ENCODE measurements at regions not wholly inside any gene's neighbourhood (a gene's known extent, or its start where the extent isn't known, plus 50 kb on each side); places are given as distances from the start of the nearest gene placed in this dataset.
"Not testable (repeated sequence)": the region's sequence is repeated elsewhere in the genome, so short reads cannot be mapped to it uniquely, and the experiment has no call there.

GRCh38 chr2:53188851-53189510 lies 578.6 kb upstream of the CHAC2 start:
- DNase-seq, result no peak

GRCh38 chr2:53183581-53183980 lies 584.0 kb upstream of the CHAC2 start:
- DNase-seq, result no peak

- no peak for DNase-seq
Observed at GRCh38 chr2:53182601-53183000, 585.0 kb upstream of the CHAC2 start.

DNA sequence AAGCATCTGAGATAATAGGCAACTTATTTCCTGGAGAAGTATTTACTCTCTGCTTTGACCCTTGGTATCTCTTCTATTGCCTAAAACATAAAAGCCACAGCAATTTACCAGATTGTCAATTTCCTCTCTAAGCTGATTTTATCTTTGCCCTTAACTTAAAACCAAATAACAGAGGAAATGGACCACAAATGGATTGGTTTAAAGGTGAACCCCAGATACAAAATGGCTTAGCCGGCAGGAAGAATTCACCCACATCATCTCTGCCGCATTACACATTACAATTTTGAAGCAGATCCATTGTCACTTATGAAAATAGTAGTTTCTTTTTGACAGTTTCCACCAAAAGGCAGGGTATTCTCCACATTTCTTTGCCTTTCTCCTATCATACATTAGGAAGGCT lies 585.8 kb upstream of the CHAC2 start:
- no peak for DNase-seq

- DNase-seq, result no peak
Observed at GRCh38 chr2:53177327-53177726, 590.3 kb upstream of the CHAC2 start.

DNA sequence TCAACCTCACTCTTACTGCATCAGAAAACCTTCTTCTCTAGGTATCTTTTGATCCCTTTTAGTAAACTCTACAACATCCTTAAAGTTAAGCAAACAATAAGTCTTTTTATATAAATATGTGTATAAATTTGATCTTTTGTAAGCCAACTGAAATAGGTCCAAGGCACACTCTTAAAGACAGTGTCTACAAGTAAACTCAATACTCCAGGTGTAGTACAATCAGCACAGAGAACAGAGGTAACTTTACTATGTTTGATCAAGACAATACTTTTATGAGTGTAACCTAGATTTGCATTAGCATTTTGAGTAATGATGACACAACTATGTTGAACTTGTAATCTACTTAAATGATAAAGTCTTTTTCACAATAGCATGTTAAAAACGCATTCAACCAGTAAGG lies 593.1 kb upstream of the CHAC2 start:
- no peak for DNase-seq

DNA sequence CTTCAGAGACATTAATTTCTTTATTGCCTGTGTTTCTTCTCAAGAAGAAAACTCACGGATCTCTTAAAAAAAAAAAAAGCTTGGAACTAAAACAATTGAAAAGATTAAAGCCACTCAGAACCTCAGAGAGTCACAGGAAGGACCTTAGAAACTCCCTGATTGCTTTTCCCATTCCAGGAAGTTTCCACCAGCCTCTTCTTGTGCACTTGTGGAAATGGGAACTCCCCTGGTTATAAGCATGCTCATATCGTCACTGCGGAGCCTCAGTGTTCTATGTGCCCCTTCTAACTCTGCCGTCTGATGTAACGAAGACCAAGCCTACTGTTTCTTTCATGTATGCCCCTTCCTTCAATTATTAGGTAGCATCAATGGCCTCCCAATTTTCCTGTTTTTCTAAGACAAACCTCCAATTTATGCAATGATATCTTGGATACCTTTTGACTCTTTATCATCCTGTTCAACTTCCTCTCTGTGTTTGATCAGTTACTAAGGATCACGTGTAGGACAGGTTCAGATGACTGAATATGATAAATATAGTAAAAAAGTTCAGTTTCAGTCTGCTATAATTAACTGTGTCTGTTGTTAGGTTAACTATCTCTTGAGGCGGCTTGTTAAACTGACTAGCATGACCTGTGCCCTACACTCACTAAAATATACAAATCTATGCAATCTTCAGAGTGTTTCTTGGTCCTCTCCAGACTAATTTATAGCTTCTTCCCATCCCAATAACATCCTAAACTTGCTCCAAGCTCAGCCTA lies 593.7 kb upstream of the CHAC2 start:
- no peak for DNase-seq

DNA sequence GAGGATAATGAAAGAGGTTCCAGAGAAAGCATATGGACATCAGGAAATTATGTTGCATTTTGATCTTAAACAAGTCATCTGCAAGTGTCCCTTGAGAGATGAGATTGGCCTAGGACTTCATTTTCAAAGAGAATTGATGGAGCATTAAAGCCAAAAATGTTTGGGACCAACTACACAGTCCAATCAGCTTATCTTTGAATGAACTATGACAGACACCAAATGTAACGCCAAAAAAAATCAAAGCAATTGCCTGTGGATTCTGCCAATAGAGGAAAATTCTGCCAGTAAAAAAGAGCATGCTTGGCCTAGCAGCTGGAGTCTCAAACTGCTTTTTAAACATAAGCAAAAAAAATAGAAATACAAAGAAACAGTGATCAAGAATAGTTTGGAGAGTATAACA lies 594.5 kb upstream of the CHAC2 start:
- no peak for DNase-seq

- DNase-seq, result no peak
Observed at GRCh38 chr2:53170466-53170865, 597.1 kb upstream of the CHAC2 start.

DNA sequence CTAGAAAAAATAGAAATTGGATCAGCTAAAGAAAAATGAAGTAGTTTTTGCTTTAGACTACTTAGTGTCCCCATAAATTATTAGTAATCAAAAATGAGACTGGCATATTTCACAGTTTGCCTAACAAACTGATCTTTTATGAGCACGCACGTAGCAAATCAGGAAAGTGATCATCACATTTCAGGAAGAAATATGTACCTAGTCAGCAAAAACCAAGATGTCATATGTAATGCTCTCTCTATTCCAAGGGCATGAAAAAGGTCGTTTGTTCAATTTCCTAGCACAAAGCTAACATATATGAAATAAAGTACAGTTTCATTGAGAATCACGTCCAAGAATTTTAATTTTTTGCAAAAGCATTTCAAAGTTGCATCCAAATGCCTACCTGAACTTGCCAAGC lies 600.4 kb upstream of the CHAC2 start:
- DNase-seq, result no peak

GRCh38 chr2:53150146-53150545 lies 617.5 kb upstream of the CHAC2 start:
- no peak for DNase-seq

GRCh38 chr2:53148221-53148620 lies 619.4 kb upstream of the CHAC2 start:
- no peak for DNase-seq

DNA sequence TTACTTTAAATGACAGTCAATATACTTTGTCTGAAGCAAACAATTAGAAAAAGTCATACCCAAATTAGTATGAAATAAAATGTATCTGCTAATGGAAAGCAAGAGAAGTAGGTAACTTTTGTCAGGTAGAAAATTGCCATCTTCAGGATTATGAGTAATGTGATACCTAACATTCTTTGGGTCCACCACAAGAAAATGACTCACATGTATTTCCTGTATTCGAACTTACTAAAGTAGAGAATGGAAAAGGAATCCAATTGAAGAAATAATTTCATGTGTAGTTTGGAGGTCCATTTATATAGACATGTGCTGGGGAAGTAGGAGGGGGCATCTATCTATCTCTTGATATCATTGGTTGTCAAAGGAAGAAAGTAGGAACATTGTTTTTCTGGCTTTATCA lies 636.2 kb upstream of the CHAC2 start:
- no peak for DNase-seq

DNA sequence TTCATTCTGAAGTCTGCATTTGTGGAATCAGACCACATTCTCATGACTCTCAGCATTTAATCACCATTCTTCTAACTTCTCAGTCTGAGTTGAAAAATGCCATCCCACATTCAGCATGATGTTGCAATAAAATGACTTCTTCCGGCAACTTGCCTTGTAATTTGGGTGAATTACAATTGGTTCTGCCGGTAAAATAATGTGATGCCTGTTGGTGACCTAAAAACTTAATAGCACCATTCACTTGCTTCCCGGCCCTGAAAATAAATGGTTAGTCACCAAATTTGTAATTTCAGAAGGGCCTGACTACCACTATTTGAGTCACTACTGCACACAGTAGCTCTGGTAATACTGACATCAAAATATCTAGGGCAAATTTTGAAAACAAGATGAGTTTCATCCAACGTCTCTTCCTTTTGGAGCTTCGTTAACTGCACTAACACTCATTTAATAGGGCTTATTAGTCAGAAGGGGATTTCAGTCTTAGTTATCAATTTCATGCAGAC lies 637.1 kb upstream of the CHAC2 start:
- DNase-seq, result no peak

DNA sequence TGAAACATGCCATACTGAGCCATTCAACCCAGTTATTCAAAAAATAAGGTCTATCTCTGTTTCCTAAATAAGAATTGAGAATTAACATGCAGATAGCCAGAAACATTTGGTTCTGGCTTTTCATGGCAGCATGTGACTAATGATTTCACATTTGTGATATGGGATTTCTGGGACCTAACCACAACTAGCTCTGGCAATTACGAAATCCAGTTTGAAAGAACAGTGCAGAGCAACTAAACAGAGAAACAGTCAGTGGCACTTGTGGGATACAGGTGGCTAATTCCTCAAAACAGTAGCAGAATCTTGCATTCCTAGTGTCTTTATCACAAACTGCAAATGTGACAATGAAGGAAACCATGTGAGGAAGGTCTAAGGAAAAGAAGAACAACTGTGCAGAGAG lies 637.8 kb upstream of the CHAC2 start:
- DNase-seq, result no peak

DNA sequence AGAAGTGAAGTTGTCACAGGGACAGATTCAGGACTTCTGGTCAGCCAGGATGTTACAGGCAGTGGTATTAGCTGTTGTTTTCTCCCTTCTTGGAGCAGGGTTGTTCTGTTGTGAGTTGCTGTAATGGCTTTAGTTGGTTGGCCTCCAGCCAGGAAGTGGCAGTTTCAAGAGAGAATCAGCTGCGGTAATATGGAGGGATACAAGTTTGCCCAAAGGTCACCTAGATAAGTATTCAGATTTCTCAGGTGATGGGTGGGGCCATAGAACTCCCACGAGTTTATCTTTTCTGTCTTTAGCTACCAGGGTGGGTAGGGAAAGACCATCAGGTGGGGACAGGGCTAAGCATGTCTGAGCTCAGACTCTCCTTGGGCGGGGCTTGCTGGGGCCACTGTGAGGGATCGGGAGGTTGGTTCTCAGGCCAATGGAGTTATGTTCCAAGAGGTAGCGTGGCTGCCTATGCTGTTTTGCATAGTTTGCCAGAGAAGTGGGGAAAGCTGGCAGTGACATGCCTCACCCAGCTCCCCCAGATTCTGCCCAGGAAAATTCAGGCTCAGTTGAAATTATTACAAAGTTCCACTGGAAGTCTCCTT lies 640.4 kb upstream of the CHAC2 start:
- no peak for DNase-seq

GRCh38 chr2:53114991-53115390 lies 652.6 kb upstream of the CHAC2 start:
- no peak for DNase-seq

DNA sequence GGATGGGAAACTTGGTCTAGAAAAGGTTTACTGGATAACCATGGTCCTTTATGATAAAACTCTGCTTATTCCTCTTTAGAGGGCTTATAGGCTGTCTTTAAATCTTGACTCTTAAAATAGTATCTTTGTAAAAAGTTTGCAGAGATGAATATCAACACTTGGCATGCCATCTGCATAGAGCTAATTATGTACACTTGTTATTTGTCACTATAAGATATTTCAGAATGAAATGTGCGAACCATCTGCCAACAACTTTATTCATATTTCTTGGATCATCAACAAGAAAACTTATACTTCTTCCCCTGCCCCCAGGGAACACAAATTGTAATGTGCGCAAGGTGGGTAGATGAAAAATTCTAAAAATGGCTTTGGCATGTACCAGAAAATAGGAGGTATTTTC lies 653.0 kb upstream of the CHAC2 start:
- DNase-seq, result no peak

GRCh38 chr2:53112408-53112807 lies 655.2 kb upstream of the CHAC2 start:
- DNase-seq, result not testable (repeated sequence)

DNA sequence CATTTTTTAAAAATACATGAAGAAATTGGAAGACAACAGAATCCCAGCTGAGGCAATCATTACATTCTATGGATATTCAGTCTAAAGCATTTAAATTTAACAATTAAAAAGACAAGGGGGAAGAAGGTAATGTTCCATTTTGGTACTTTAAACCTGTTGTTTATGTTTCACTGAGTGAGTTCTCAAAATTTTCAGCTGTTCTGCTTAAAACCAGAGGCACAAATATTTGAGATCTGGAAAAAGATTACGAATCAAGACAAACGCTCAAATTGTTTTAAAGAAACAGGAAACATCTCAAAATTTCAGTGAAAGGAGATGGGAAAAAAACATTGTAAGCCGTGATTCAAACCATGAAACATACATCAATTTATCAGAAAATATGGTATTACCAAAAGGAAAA lies 656.2 kb upstream of the CHAC2 start:
- DNase-seq, result no peak

DNA sequence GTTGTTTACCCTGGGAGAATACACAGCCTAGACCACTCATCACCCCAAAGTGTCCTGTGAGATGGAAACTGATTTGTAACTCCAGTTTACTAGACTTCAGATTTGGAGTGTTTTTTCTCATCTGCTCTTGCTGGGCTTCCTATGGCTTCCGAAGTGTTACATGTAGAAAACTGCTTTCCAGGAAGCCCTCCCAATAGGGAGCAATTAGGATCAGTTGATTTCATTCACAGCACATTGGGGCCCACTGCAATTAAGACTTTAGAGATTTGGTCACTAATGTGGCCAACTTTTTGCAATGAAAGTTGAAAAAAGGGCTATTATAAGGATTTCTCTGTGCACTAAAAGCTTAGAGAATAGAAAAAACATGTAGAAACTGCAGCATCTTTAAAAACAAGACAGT lies 656.6 kb upstream of the CHAC2 start:
- no peak for DNase-seq

GRCh38 chr2:53108246-53108645 lies 659.4 kb upstream of the CHAC2 start:
- DNase-seq, result no peak

GRCh38 chr2:53104263-53104662 lies 663.3 kb upstream of the CHAC2 start:
- no peak for DNase-seq

DNA sequence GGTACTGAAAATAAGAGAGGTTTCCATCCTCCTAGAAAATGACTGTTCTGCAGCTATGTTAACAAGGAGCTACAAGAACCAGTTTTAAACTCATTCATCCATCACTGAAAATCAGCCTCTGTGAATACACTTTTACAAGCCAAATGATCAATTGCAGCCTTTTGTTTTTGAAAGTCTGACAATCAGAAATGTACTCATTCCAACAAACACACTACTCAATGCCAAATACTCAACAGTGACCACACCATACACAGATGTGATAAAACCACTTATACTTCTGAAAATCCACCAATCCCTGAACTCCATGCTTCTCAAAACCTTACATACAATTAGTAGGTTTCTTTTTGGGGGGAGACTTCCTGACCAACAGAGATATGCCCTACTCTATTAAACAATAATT lies 663.9 kb upstream of the CHAC2 start:
- no peak for DNase-seq

All from NK-92 treated with Interleukin-12 subunit alpha and Interleukin-12 subunit beta, amount 100 ng/mL, for 24 hours (cell line).